ENCODE measurements at regions not wholly inside any gene's neighbourhood (a gene's known extent, or its start where the extent isn't known, plus 50 kb on each side); places are given as distances from the start of the nearest gene placed in this dataset.

- no peak for FAIRE-seq
- intact Hi-C loops (cut with micrococcal nuclease; ENCODE audit: unreplicated experiment): no loop called here
- no peak overlapping the region for H2AFZ ChIP-seq (ENCODE audit: control insufficient read depth, low read depth, low read length)
- H3K4me2 ChIP-seq (ENCODE audit: control insufficient read depth, insufficient read depth): no peak overlapping the region
- H3K9ac ChIP-seq (ENCODE audit: control insufficient read depth, insufficient read depth, low read length): no peak overlapping the region
- H3K9me3 ChIP-seq (replicated peaks; ENCODE audit: control insufficient read depth, insufficient read depth, low read length): no peaks in the 10 kb centered on the region
- RAD21 ChIA-PET (ENCODE audit: unreplicated experiment): no interaction called here
- no TSS peak for BruUV-seq (replicated peaks)
- WGBS (ENCODE audit: insufficient coverage, insufficient replicate concordance, low lambda C conversion rate, missing lambda C conversion rate): 55% methylated on average over 7 of the region's 7 CpGs
- CTCF ChIA-PET: interaction anchor here (0.6 kb wide), 1 partner anchor 225 kb away, joined by 3 read pairs; no protein-coding TSS in a partner anchor
- H3K4me3 ChIP-seq: no peak overlapping the region
- H3K36me3 ChIP-seq (ENCODE audit: control insufficient read depth in 2 of 2, insufficient read depth in 2 of 2, low read length in 1 of 2): no peaks in the 10 kb centered on the region
- POLR2A ChIA-PET: no interaction called here
- H3K27ac ChIP-seq (ENCODE audit: control insufficient read depth, insufficient read depth): no peak overlapping the region
- no peaks in the 10 kb centered on the region for H3K79me2 ChIP-seq (ENCODE audit: control insufficient read depth, insufficient read depth, low read length)
- 0 out of 2 replicates have a peak, but pooled peaks cover under 1% of the 10 kb centered on the region for H3K4me1 ChIP-seq (ENCODE audit: control insufficient read depth, insufficient read depth, low read length)
- in situ Hi-C loops (cut with MboI): loop anchor here (10.0 kb wide), 1 partner anchor 210 kb away; no protein-coding TSS in a partner anchor
- no peaks in the 10 kb centered on the region for H3K27me3 ChIP-seq (replicated peaks in 1 of 2; ENCODE audit: control insufficient read depth in 2 of 2, insufficient read depth in 2 of 2, low read length in 1 of 2)
- ATAC-seq: no peak
- SMC1A ChIA-PET (ENCODE audit: uncharacterized antibody, unreplicated experiment): interaction anchor here (0.6 to 0.9 kb wide), 2 partner anchors 89 to 169 kb away, joined by 3 read pairs; no protein-coding TSS in a partner anchor
- no peaks in the 10 kb centered on the region for H4K20me1 ChIP-seq (ENCODE audit: control insufficient read depth, insufficient read depth)
- DNase-seq (ENCODE audit: low read depth, low spot score): no peak
- TF ChIP-seq SREBF1 (IDR thresholded peaks at IDR 0.05; ENCODE audit: low read length) (no peak), PAX8 (IDR thresholded peaks at IDR 0.05) (no peak), ETV6 (conservative IDR thresholded peaks at IDR 0.05 in 1 of 2, IDR thresholded peaks at IDR 0.05 in 1 of 2; ENCODE audit: borderline replicate concordance in 1 of 2, low read depth in 1 of 2) (no peak)
Measured at GRCh38 chr3:139105154-139105702, 60.5 kb upstream of the PRR23C start.

GRCh38 chr3:139106013-139106932 is 61.6 kb upstream of the PRR23C start:
- in situ Hi-C loops (cut with MboI): loop anchor here (10.0 kb wide), 1 partner anchor 209 kb away; no protein-coding TSS in a partner anchor
- CTCF ChIA-PET: no interaction called here
- TF ChIP-seq NR2F1 (conservative IDR thresholded peaks at IDR 0.05): no peak
- no peak for TF ChIP-seq POU2F2 (IDR thresholded peaks at IDR 0.05; ENCODE audit: borderline replicate concordance, low read depth, low read length)
- no peak for TF ChIP-seq RB1 (IDR thresholded peaks at IDR 0.05; ENCODE audit: borderline replicate concordance)
- no peak for TF ChIP-seq RBBP5 (conservative IDR thresholded peaks at IDR 0.05)
- no peak for TF ChIP-seq ZNF592 (IDR thresholded peaks at IDR 0.05)
- no peak for TF ChIP-seq TARDBP (IDR thresholded peaks at IDR 0.05; ENCODE audit: borderline replicate concordance)
- TF ChIP-seq IRF5 (IDR thresholded peaks at IDR 0.05; ENCODE audit: borderline replicate concordance): no peak

More at GRCh38 chr3:139106013-139106932, 61.6 kb upstream of the PRR23C start:
- Histone ChIP-seq H3K4me1 (ENCODE audit: control insufficient read depth, insufficient read depth, low read length) (peaks cover 5% of the 10 kb centered on the region; the same call in 1 of the 2 replicates), H3K79me2 (ENCODE audit: control insufficient read depth, insufficient read depth, low read length) (no peaks in the 10 kb centered on the region), H3K4me3 (no peak overlapping the region), H2AFZ (ENCODE audit: control insufficient read depth, low read depth, low read length) (no peak overlapping the region), H3K4me2 (ENCODE audit: control insufficient read depth, insufficient read depth) (no peak overlapping the region), H3K9ac (ENCODE audit: control insufficient read depth, insufficient read depth, low read length) (no peak overlapping the region), H3K27ac (ENCODE audit: control insufficient read depth, insufficient read depth) (no peak overlapping the region), H4K20me1 (ENCODE audit: control insufficient read depth, insufficient read depth) (no peaks in the 10 kb centered on the region), H3K27me3 (replicated peaks in 1 of 2; ENCODE audit: control insufficient read depth in 2 of 2, insufficient read depth in 2 of 2, low read length in 1 of 2) (no peaks in the 10 kb centered on the region), H3K9me3 (replicated peaks; ENCODE audit: control insufficient read depth, insufficient read depth, low read length) (no peaks in the 10 kb centered on the region), H3K36me3 (ENCODE audit: control insufficient read depth in 2 of 2, insufficient read depth in 2 of 2, low read length in 1 of 2) (no peaks in the 10 kb centered on the region)
- POLR2A ChIA-PET: no interaction called here
- RAD21 ChIA-PET (ENCODE audit: unreplicated experiment): no interaction called here
- DNase-seq (ENCODE audit: low read depth, low spot score) (no peak), FAIRE-seq (no peak), ATAC-seq (no peak)
- BruUV-seq (replicated peaks): no TSS peak
- WGBS (ENCODE audit: insufficient coverage, insufficient replicate concordance, low lambda C conversion rate, missing lambda C conversion rate): 0% methylated on average over 7 of the region's 7 CpGs
- SMC1A ChIA-PET (ENCODE audit: uncharacterized antibody, unreplicated experiment): no interaction called here
- intact Hi-C loops (cut with micrococcal nuclease; ENCODE audit: unreplicated experiment): no loop called here

All from GM12878 (cell line).